ENCODE measurements at regions not wholly inside any gene's neighbourhood (a gene's known extent, or its start where the extent isn't known, plus 50 kb on each side); places are given as distances from the start of the nearest gene placed in this dataset.

DNA sequence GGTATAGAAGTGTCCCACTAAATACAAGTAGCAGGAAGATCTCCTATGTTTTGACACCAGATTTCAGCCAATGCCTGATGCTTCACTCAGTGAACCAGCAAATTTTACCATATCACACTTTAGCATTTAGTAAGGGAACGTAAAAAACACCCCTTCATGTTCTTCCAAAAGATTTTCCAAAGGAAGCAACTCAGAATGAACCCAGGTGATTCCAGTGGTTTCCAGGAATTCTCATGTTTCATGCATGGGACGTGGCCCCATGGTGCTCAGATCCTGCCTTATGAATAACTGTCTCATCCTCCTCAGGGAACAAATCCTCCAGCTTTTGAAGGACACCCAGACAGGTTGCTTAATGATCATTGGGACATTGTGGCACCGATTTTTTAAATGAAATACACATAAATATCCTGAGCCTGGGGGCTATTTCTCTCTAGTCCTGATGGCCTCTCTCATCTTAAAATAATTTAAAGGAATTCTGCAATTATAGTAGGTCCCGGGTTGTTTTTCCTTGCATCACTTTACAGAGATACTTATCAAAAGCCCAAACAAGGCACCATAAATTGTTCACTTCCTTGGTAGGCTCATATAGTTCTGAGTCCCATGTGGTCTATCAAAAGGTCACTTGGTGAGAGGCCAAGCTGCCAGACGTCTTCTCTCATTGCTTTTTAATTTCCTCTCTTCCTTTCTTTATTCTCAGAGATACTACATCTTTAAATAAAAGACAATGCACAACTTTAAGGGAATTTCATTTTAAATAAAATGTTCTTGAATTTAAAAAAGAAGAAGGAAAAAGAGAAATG, 261.0 kb downstream of the ZNF516 start:
- FAIRE-seq: no peak
- Histone ChIP-seq H3K9me1 (ENCODE audit: control insufficient read depth, insufficient read depth, low read length) (no peaks in the 10 kb centered on the region), H4K20me1 (replicated peaks; ENCODE audit: control insufficient read depth, insufficient read depth, low read length) (no peaks in the 10 kb centered on the region), H3K9me3 (replicated peaks; ENCODE audit: control insufficient read depth, insufficient read depth, low read depth, low read length) (no peaks in the 10 kb centered on the region), H3K36me3 (ENCODE audit: control insufficient read depth, insufficient read depth, low read length) (no peaks in the 10 kb centered on the region), H3K9ac (ENCODE audit: insufficient read depth in 1 of 2, low read depth in 2 of 2, low read length in 2 of 2) (no peak overlapping the region), H3K4me3 (no peak overlapping the region), H3K79me2 (ENCODE audit: control insufficient read depth, insufficient read depth, low read length) (no peaks in the 10 kb centered on the region), H3K4me2 (ENCODE audit: insufficient read depth, low read length) (no peak overlapping the region), H2AFZ (ENCODE audit: low read depth, low read length) (no peak overlapping the region), H3K27me3 (ENCODE audit: control insufficient read depth in 2 of 2, insufficient read depth in 2 of 2, low read length in 2 of 2) (no peaks in the 10 kb centered on the region), H3K4me1 (replicated peaks in 1 of 2; ENCODE audit: control insufficient read depth in 2 of 2, insufficient read depth in 2 of 2, low read length in 2 of 2) (no peaks in the 10 kb centered on the region), H3K27ac (ENCODE audit: extremely low read depth, low read depth, low read length) (no peak overlapping the region)
- BruUV-seq (replicated peaks): no TSS peak
- no peak for ATAC-seq
- TF ChIP-seq MEIS2 (IDR thresholded peaks at IDR 0.05; ENCODE audit: partially characterized antibody) (no peak), NFE2 (IDR thresholded peaks at IDR 0.05; ENCODE audit: low read depth) (no peak), RBM34 (IDR thresholded peaks at IDR 0.05; ENCODE audit: borderline replicate concordance, insufficient read depth, low read length) (no peak), RBM15 (IDR thresholded peaks at IDR 0.05; ENCODE audit: insufficient read depth, low read length) (no peak), ZNF644 (tag; IDR thresholded peaks at IDR 0.05; ENCODE audit: low read depth) (no peak), TGIF2 (CRISPR knock-in tag; IDR thresholded peaks at IDR 0.05) (no peak), POLR2B (IDR thresholded peaks at IDR 0.05; ENCODE audit: low read depth, partially characterized antibody) (no peak), ELF1 (tag; IDR thresholded peaks at IDR 0.05) (no peak), KLF13 (tag; IDR thresholded peaks at IDR 0.05; ENCODE audit: borderline replicate concordance, low read depth) (no peak), CBX1 (IDR thresholded peaks at IDR 0.05; ENCODE audit: low read depth) (no peak)
- TF ChIP-seq, protein P1, sequence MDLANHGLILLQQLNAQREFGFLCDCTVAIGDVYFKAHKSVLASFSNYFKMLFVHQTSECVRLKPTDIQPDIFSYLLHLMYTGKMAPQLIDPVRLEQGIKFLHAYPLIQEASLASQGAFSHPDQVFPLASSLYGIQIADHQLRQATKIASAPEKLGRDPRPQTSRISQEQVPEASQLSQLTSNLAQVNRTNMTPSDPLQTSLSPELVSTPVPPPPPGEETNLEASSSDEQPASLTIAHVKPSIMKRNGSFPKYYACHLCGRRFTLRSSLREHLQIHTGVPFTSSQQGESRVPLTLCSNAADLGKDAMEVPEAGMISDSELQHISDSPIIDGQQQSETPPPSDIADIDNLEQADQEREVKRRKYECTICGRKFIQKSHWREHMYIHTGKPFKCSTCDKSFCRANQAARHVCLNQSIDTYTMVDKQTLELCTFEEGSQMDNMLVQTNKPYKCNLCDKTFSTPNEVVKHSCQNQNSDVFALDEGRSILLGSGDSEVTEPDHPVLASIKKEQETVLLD (IDR thresholded peaks at IDR 0.05): no peak
- TF ChIP-seq, protein P2, sequence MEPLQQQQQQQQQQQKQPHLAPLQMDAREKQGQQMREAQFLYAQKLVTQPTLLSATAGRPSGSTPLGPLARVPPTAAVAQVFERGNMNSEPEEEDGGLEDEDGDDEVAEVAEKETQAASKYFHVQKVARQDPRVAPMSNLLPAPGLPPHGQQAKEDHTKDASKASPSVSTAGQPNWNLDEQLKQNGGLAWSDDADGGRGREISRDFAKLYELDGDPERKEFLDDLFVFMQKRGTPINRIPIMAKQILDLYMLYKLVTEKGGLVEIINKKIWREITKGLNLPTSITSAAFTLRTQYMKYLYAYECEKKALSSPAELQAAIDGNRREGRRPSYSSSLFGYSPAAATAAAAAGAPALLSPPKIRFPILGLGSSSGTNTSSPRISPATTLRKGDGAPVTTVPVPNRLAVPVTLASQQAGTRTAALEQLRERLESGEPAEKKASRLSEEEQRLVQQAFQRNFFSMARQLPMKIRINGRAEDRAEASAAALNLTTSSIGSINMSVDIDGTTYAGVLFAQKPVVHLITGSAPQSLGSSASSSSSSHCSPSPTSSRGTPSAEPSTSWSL (CRISPR knock-in tag; IDR thresholded peaks at IDR 0.05; ENCODE audit: borderline replicate concordance): no peak
- intact Hi-C loops (cut with micrococcal nuclease): no loop called here
- POLR2A ChIA-PET: no interaction called here
- in situ Hi-C loops (cut with MboI): no loop called here
- WGBS (ENCODE audit: insufficient coverage, low coverage, missing lambda C conversion rate): 0% methylated on average over 3 of the region's 5 CpGs
- CTCF ChIA-PET (ENCODE audit: low intra/inter-chr PET ratio): no interaction called here
- DNase-seq (ENCODE audit: extremely low read depth in 1 of 4, low spot score in 3 of 4): no peak

Measured in K562 (cell line).